Trophoblast cell (in vitro differentiated cells and primary cell): ENCODE measurements at regions not wholly inside any gene's neighbourhood (a gene's known extent, or its start where the extent isn't known, plus 50 kb on each side); places are given as distances from the start of the nearest gene placed in this dataset.
"Not testable (repeated sequence)": the region's sequence is repeated elsewhere in the genome, so short reads cannot be mapped to it uniquely, and the experiment has no call there.

Experiments used
- DNase-seq, 2 donors: peaks; one replicate each; pipeline ENCODE4 v3.0.0-alpha.2; 2016
- H2AFZ ChIP-seq: 2 replicates; pipeline ENCODE4 v1.6.1; 2013; ENCODE audit warnings: low read length, moderate library complexity, mild to moderate bottlenecking; ENCODE audit not compliant: insufficient read depth, poor library complexity
- H2AK5ac ChIP-seq: 2 replicates; pipeline ENCODE4 v1.6.1; 2013; ENCODE audit warnings: mild to moderate bottlenecking, low read length
- H2BK120ac ChIP-seq: 2 replicates; pipeline ENCODE4 v1.6.1; 2013; ENCODE audit warnings: low read length, mild to moderate bottlenecking, moderate library complexity; ENCODE audit not compliant: insufficient read depth, poor library complexity
- H2BK12ac ChIP-seq: 2 replicates; pipeline ENCODE4 v1.6.1; 2013; ENCODE audit warnings: mild to moderate bottlenecking, low read length, moderate library complexity
- H2BK5ac ChIP-seq: 2 replicates; pipeline ENCODE4 v1.6.1; 2013; ENCODE audit warnings: low read length, low read depth, moderate library complexity, mild to moderate bottlenecking; ENCODE audit not compliant: poor library complexity
- H3K14ac ChIP-seq: 2 replicates; pipeline ENCODE4 v1.6.1; 2013; ENCODE audit warnings: mild to moderate bottlenecking, low read length
- H3K18ac ChIP-seq: 2 replicates; pipeline ENCODE4 v1.6.1; 2013; ENCODE audit warnings: mild to moderate bottlenecking, low read length
- H3K23ac ChIP-seq: 2 replicates; pipeline ENCODE4 v1.6.1; 2013; ENCODE audit warnings: low read length
- H3K27ac ChIP-seq: 2 replicates; pipeline ENCODE4 v1.5.1; 2013; ENCODE audit warnings: low read depth, mild to moderate bottlenecking, inconsistent platforms, low read length, moderate library complexity
- H3K27me3 ChIP-seq: 2 replicates; pipeline ENCODE4 v1.6.1; 2013; ENCODE audit warnings: inconsistent platforms, mild to moderate bottlenecking, low read length, moderate library complexity; ENCODE audit not compliant: insufficient read depth
- H3K36me3 ChIP-seq, 2 experiments: 1 replicate in 1 of 2; 2 replicates in 1 of 2; pipeline ENCODE4 v1.6.1; 2013; ENCODE audit warnings: low read length in 2 of 2, mild to moderate bottlenecking in 2 of 2, moderate library complexity in 1 of 2; ENCODE audit not compliant: insufficient read depth in 2 of 2, control insufficient read depth in 1 of 2
- H3K4ac ChIP-seq: 2 replicates; pipeline ENCODE4 v1.6.1; 2013; ENCODE audit warnings: low read depth, mild to moderate bottlenecking, low read length, moderate library complexity
- H3K4me1 ChIP-seq, 2 experiments: 1 replicate in 1 of 2; 2 replicates in 1 of 2; pipeline ENCODE4 v1.6.1; 2013; ENCODE audit warnings: low read length in 2 of 2, mild to moderate bottlenecking in 2 of 2, moderate library complexity in 1 of 2; ENCODE audit not compliant: insufficient read depth in 2 of 2, control insufficient read depth in 1 of 2
- H3K4me2 ChIP-seq: 2 replicates; pipeline ENCODE4 v1.6.1; 2013; ENCODE audit warnings: inconsistent platforms, mild to moderate bottlenecking, low read length, moderate library complexity
- H3K4me3 ChIP-seq: 2 replicates; pipeline ENCODE4 v1.5.1; 2013; ENCODE audit warnings: mild to moderate bottlenecking, low read depth, low read length, inconsistent platforms
- H3K79me1 ChIP-seq: one replicate; pipeline ENCODE4 v1.6.1; 2013; ENCODE audit warnings: low read length
- H3K79me2 ChIP-seq: 2 replicates; pipeline ENCODE4 v1.6.1; 2013; ENCODE audit warnings: low read length, mild to moderate bottlenecking; ENCODE audit not compliant: control insufficient read depth, insufficient read depth, poor library complexity
- H3K9ac ChIP-seq: 2 replicates; pipeline ENCODE4 v1.6.1; 2013; ENCODE audit warnings: mild to moderate bottlenecking, low read length
- H3K9me3 ChIP-seq: 2 replicates; pipeline ENCODE4 v1.6.1; 2013; ENCODE audit warnings: low read depth, mild to moderate bottlenecking, control low read depth, inconsistent platforms, low read length; ENCODE audit not compliant: insufficient read depth
- H4K12ac ChIP-seq: 2 replicates; pipeline ENCODE4 v1.6.1; 2013; ENCODE audit warnings: low read depth, mild to moderate bottlenecking, low read length, moderate library complexity
- H4K8ac ChIP-seq: 2 replicates; pipeline ENCODE4 v1.6.1; 2013; ENCODE audit warnings: low read depth, mild to moderate bottlenecking, low read length, moderate library complexity
- H4K91ac ChIP-seq: one replicate; pipeline ENCODE4 v1.6.1; 2013; ENCODE audit warnings: low read depth, mild to moderate bottlenecking, low read length, moderate library complexity
- whole genome bisulfite sequencing: extraction: QIAGEN DNeasy Blood & Tissue Kit; methylation state at CpG from one replicate; pipeline ENCODE4 v1.1.7; 2013; ENCODE audit warnings: missing lambda C conversion rate; ENCODE audit not compliant: insufficient read length, insufficient coverage; ENCODE audit errors: extremely low coverage; 5-methylcytosine and 5-hydroxymethylcytosine counted together

DNA sequence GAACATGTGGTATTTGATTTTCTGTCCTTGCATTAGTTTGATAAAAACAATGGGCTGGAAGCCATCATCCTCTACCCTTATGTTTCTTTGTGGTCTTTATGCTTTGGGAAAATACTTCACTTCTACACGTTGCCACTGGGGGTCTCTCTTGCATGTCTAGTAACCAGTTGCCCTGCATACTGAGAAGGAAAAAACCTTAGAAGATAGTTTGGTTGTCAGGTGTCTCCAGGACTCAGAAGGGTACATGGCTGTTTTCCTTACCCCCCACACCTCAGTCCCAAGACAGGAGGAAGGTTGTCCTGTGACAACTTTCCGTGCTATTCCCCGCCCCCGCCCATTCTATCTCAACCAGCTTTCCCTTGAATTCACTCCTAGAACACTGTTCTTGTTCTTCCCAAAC is 62.1 kb upstream of the LANCL3 start:
- no peak for DNase-seq
- H2BK12ac ChIP-seq: no peak overlapping the region
- no peak overlapping the region for H3K4ac ChIP-seq
- H3K79me1 ChIP-seq: no peaks in the 10 kb centered on the region
- no peak overlapping the region for H3K9ac ChIP-seq
- no CpG with 5 or more reads among the region's 4 CpGs for WGBS
- H2AK5ac ChIP-seq: no peak overlapping the region
- H3K4me3 ChIP-seq: no peak overlapping the region
- H3K9me3 ChIP-seq: no peaks in the 10 kb centered on the region
- H3K36me3 ChIP-seq: no peaks in the 10 kb centered on the region
- H2AFZ ChIP-seq: no peak overlapping the region
- H3K14ac ChIP-seq: no peak overlapping the region
- no peak overlapping the region for H4K12ac ChIP-seq
- H2BK5ac ChIP-seq: no peak overlapping the region
- no peak overlapping the region for H3K27ac ChIP-seq
- no peaks in the 10 kb centered on the region for H3K79me2 ChIP-seq
- H3K18ac ChIP-seq: no peak overlapping the region
- no peak overlapping the region for H3K4me2 ChIP-seq
- no peak overlapping the region for H4K8ac ChIP-seq
- H4K91ac ChIP-seq: no peak overlapping the region
- H3K23ac ChIP-seq: no peak overlapping the region
- no peak overlapping the region for H2BK120ac ChIP-seq
- no peaks in the 10 kb centered on the region for H3K27me3 ChIP-seq
- H3K4me1 ChIP-seq: no peaks in the 10 kb centered on the region

GRCh38 chrX:37516512-37516911 is 54.9 kb upstream of the LANCL3 start:
- H2BK12ac ChIP-seq, H3K4me3 ChIP-seq, H3K4me2 ChIP-seq, H2AFZ ChIP-seq, DNase-seq, H3K9ac ChIP-seq, H3K79me2 ChIP-seq, H4K8ac ChIP-seq, H4K12ac ChIP-seq, H3K4ac ChIP-seq, H3K18ac ChIP-seq, H2AK5ac ChIP-seq, H3K9me3 ChIP-seq, H3K27me3 ChIP-seq, H3K23ac ChIP-seq, H3K79me1 ChIP-seq, H3K14ac ChIP-seq, H2BK120ac ChIP-seq, H2BK5ac ChIP-seq, H4K91ac ChIP-seq, H3K4me1 ChIP-seq, H3K36me3 ChIP-seq, H3K27ac ChIP-seq: not testable (repeated sequence)
- WGBS: no CpG with 5 or more reads among the region's 1 CpG

GRCh38 chrX:37519261-37519660 is 52.2 kb upstream of the LANCL3 start:
- not testable (repeated sequence) for H2BK120ac ChIP-seq, H2BK5ac ChIP-seq, H3K9me3 ChIP-seq, H4K12ac ChIP-seq, H3K18ac ChIP-seq, H3K27me3 ChIP-seq, H4K91ac ChIP-seq, H3K79me2 ChIP-seq, H2AFZ ChIP-seq, H2AK5ac ChIP-seq, H3K36me3 ChIP-seq, H2BK12ac ChIP-seq, H3K14ac ChIP-seq, H3K4me3 ChIP-seq, H3K4ac ChIP-seq, H3K27ac ChIP-seq, H3K4me1 ChIP-seq, H3K9ac ChIP-seq, H3K79me1 ChIP-seq, DNase-seq, H3K23ac ChIP-seq, H4K8ac ChIP-seq, H3K4me2 ChIP-seq
- no CpG with 5 or more reads among the region's 4 CpGs for WGBS

GRCh38 chrX:37520860-37521450 is 50.5 kb upstream of the LANCL3 start:
- not testable (repeated sequence) for H4K8ac ChIP-seq, H3K79me2 ChIP-seq, H3K23ac ChIP-seq, H3K27me3 ChIP-seq, H3K36me3 ChIP-seq, H3K4ac ChIP-seq, H3K4me2 ChIP-seq, H3K4me3 ChIP-seq, H3K14ac ChIP-seq, H2BK120ac ChIP-seq, H2AK5ac ChIP-seq, H2BK12ac ChIP-seq, H4K91ac ChIP-seq, H3K27ac ChIP-seq, H2BK5ac ChIP-seq, H3K9ac ChIP-seq, H3K18ac ChIP-seq, H3K79me1 ChIP-seq, H4K12ac ChIP-seq, H2AFZ ChIP-seq, H3K9me3 ChIP-seq, H3K4me1 ChIP-seq
- WGBS: no CpG with 5 or more reads among the region's 4 CpGs
- DNase-seq: peak; percentile 48 to 65
